Esophagus squamous epithelium (tissue), 4 donors: ENCODE measurements at regions not wholly inside any gene's neighbourhood (a gene's known extent, or its start where the extent isn't known, plus 50 kb on each side); places are given as distances from the start of the nearest gene placed in this dataset.

Experiments used
- CTCF ChIP-seq, 6 experiments: fragments of 450-650 bp in 4 of 6; fragments of 200-600 bp in 2 of 6; sonication (generic) in 2 of 6; IDR thresholded peaks; one replicate each; pipeline ENCODE4 v1.5.1; 2016 to 2019; ENCODE audit warnings: antibody characterized with exemption in 6 of 6, mild to moderate bottlenecking in 4 of 6, moderate library complexity in 4 of 6
- POLR2A ChIP-seq, 4 donors: fragments of 450-650 bp; IDR thresholded peaks; one replicate each; pipeline ENCODE4 v1.6.1; 2017; ENCODE audit warnings: antibody characterized with exemption in 4 of 4, mild to moderate bottlenecking in 4 of 4, moderate library complexity in 3 of 4

- TF ChIP-seq CTCF (IDR thresholded peaks at IDR 0.05) (no peak), POLR2A (IDR thresholded peaks at IDR 0.05) (no peak)
Observed at GRCh38 chr5:101206534-101206933, 303.5 kb upstream of the ST8SIA4 start.
